Liver (tissue), 3 donors: ENCODE measurements at regions not wholly inside any gene's neighbourhood (a gene's known extent, or its start where the extent isn't known, plus 50 kb on each side); places are given as distances from the start of the nearest gene placed in this dataset.

Experiments used
- GABPA ChIP-seq, 2 donors: IDR thresholded peaks in 1 of 2; conservative IDR thresholded peaks in 1 of 2; 2 replicates each; pipeline ENCODE4 v1.6.1; 2016; ENCODE audit warnings: antibody characterized with exemption in 2 of 2, mild to moderate bottlenecking in 1 of 2, moderate library complexity in 1 of 2
- HNF4A ChIP-seq, 2 donors: conservative IDR thresholded peaks; 2 replicates each; pipeline ENCODE4 v1.6.1; 2016; ENCODE audit warnings: antibody characterized with exemption in 2 of 2, mild to moderate bottlenecking in 2 of 2
- RAD21 ChIP-seq, 2 donors: IDR thresholded peaks; 2 replicates each; pipeline ENCODE4 v1.6.1; 2016; ENCODE audit warnings: antibody characterized with exemption in 2 of 2, mild to moderate bottlenecking in 2 of 2
- SP1 ChIP-seq: IDR thresholded peaks from 2 replicates; pipeline ENCODE4 v1.6.1; 2018; ENCODE audit warnings: antibody characterized with exemption, mild to moderate bottlenecking
- TF ChIP-seq, protein P1 (sequence below): fragments of 150-350 bp; IDR thresholded peaks from 2 replicates; pipeline ENCODE4 v1.5.1; 2017; ENCODE audit warnings: improper control_type of control experiment, low read depth, low read length; ENCODE audit not compliant: missing input control
- donor health status: healthy.
- donor health status: healthy.

DNA sequence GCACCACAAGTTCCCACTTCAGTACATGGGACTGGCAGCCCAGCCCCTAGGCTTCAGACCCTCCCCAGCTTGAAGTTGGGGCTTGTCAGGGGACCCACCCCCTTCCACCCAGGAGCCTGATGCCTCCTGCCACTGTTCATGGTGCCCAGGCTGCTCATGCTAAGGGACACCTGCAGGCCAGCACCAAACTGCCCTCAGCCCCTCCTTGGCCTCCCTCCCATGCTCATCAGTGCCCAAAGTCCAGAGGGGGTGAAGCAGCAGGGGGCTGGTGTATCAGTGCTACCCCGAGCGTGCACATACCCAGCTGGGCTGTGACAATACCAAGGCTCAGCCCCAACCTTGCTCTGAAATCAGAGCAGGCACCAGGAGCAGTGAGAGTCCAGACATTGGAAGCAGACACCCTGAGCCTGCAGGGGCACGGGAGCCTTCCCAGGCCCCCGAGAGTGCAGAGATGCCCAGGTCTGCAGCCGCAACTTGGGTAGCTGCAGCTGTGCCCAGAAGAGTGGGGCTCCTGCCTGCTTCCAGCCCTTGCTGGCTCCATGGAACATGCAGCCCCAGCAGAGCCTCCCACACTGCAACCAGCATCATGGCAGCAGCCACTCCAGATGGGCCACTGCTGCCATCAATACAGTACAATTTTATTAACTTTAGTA is 79.0 kb downstream of the MTERF1 start:
- TF ChIP-seq, protein P1, sequence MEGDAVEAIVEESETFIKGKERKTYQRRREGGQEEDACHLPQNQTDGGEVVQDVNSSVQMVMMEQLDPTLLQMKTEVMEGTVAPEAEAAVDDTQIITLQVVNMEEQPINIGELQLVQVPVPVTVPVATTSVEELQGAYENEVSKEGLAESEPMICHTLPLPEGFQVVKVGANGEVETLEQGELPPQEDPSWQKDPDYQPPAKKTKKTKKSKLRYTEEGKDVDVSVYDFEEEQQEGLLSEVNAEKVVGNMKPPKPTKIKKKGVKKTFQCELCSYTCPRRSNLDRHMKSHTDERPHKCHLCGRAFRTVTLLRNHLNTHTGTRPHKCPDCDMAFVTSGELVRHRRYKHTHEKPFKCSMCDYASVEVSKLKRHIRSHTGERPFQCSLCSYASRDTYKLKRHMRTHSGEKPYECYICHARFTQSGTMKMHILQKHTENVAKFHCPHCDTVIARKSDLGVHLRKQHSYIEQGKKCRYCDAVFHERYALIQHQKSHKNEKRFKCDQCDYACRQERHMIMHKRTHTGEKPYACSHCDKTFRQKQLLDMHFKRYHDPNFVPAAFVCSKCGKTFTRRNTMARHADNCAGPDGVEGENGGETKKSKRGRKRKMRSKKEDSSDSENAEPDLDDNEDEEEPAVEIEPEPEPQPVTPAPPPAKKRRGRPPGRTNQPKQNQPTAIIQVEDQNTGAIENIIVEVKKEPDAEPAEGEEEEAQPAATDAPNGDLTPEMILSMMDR = no peak
- TF ChIP-seq RAD21 (IDR thresholded peaks at IDR 0.05) (no peak), GABPA (IDR thresholded peaks at IDR 0.05 in 1 of 2, conservative IDR thresholded peaks at IDR 0.05 in 1 of 2) (no peak), SP1 (no peak), HNF4A (conservative IDR thresholded peaks at IDR 0.05) (no peak)
